ENCODE measurements at regions not wholly inside any gene's neighbourhood (a gene's known extent, or its start where the extent isn't known, plus 50 kb on each side); places are given as distances from the start of the nearest gene placed in this dataset.

- DNase-seq (ENCODE audit: low read depth, low spot score) = no peak
- no peak overlapping the region for H3K27ac ChIP-seq (ENCODE audit: low read depth, low read length)
- CTCF ChIA-PET = interaction anchor here (1.2 to 1.4 kb wide), 3 partner anchors 35 to 601 kb away, joined by 3 to 4 read pairs (median 3); no protein-coding TSS in a partner anchor
- H3K27me3 ChIP-seq (ENCODE audit: control insufficient read depth, insufficient read depth, low read length) = no peaks in the 10 kb centered on the region
- TF ChIP-seq CTCF (IDR thresholded peaks at IDR 0.05; ENCODE audit: low read depth, low read length) = no peak
- POLR2A ChIA-PET = no interaction called here
- H3K4me3 ChIP-seq (ENCODE audit: low read depth, low read length) = no peak overlapping the region
- H3K9me3 ChIP-seq (ENCODE audit: control insufficient read depth, insufficient read depth, low read length) = no peaks in the 10 kb centered on the region; the same call in 1 of the 2 replicates
Observed at GRCh38 chr4:140257461-140258305, 103.7 kb upstream of the MAML3 start.

- ChIA-PET CTCF (interaction anchor here (1.2 to 1.4 kb wide), 3 partner anchors 35 to 600 kb away, joined by 3 to 4 read pairs (median 3); no protein-coding TSS in a partner anchor), POLR2A (no interaction called here)
- no peaks in the 10 kb centered on the region; the same call in 1 of the 2 replicates for H3K9me3 ChIP-seq (ENCODE audit: control insufficient read depth, insufficient read depth, low read length)
- H3K27me3 ChIP-seq (ENCODE audit: control insufficient read depth, insufficient read depth, low read length) = no peaks in the 10 kb centered on the region
- peak overlapping the region; percentile 33 for H3K27ac ChIP-seq (ENCODE audit: low read depth, low read length)
- H3K4me3 ChIP-seq (ENCODE audit: low read depth, low read length) = no peak overlapping the region
- TF ChIP-seq CTCF (IDR thresholded peaks at IDR 0.05; ENCODE audit: low read depth, low read length) = no peak
- DNase-seq (ENCODE audit: low read depth, low spot score) = no peak
Observed at GRCh38 chr4:140256941-140257340, 103.0 kb upstream of the MAML3 start.

- Histone ChIP-seq H3K4me3 (ENCODE audit: low read depth, low read length) (no peak overlapping the region), H3K27ac (ENCODE audit: low read depth, low read length) (no peak overlapping the region), H3K9me3 (ENCODE audit: control insufficient read depth, insufficient read depth, low read length) (no peaks in the 10 kb centered on the region; the same call in 1 of the 2 replicates), H3K27me3 (ENCODE audit: control insufficient read depth, insufficient read depth, low read length) (no peaks in the 10 kb centered on the region)
- TF ChIP-seq CTCF (IDR thresholded peaks at IDR 0.05; ENCODE audit: low read depth, low read length) = no peak
- no peak for DNase-seq (ENCODE audit: low read depth, low spot score)
- POLR2A ChIA-PET = no interaction called here
- CTCF ChIA-PET = no interaction called here
Observed at GRCh38 chr4:140256335-140256734, 102.4 kb upstream of the MAML3 start.

GRCh38 chr4:140255927-140256326 is 101.9 kb upstream of the MAML3 start:
- POLR2A ChIA-PET = no interaction called here
- no peak for DNase-seq (ENCODE audit: low read depth, low spot score)
- TF ChIP-seq CTCF (IDR thresholded peaks at IDR 0.05; ENCODE audit: low read depth, low read length) = no peak
- H3K9me3 ChIP-seq (ENCODE audit: control insufficient read depth, insufficient read depth, low read length) = no peaks in the 10 kb centered on the region; the same call in 1 of the 2 replicates
- no peaks in the 10 kb centered on the region for H3K27me3 ChIP-seq (ENCODE audit: control insufficient read depth, insufficient read depth, low read length)
- no peak overlapping the region for H3K27ac ChIP-seq (ENCODE audit: low read depth, low read length)
- CTCF ChIA-PET = interaction anchor here (0.6 to 2.7 kb wide), 5 partner anchors 63 to 515 kb away, joined by 3 to 15 read pairs (median 8); no protein-coding TSS in a partner anchor
- no peak overlapping the region for H3K4me3 ChIP-seq (ENCODE audit: low read depth, low read length)

- no peaks in the 10 kb centered on the region; the same call in 1 of the 2 replicates for H3K9me3 ChIP-seq (ENCODE audit: control insufficient read depth, insufficient read depth, low read length)
- no peak overlapping the region for H3K27ac ChIP-seq (ENCODE audit: low read depth, low read length)
- ChIA-PET POLR2A (no interaction called here), CTCF (interaction anchor here (0.6 to 4.1 kb wide), 12 partner anchors 18 to 515 kb away, joined by 3 to 24 read pairs (median 5); no protein-coding TSS in a partner anchor)
- DNase-seq (ENCODE audit: low read depth, low spot score) = no peak
- H3K4me3 ChIP-seq (ENCODE audit: low read depth, low read length) = no peak overlapping the region
- no peak for TF ChIP-seq CTCF (IDR thresholded peaks at IDR 0.05; ENCODE audit: low read depth, low read length)
- H3K27me3 ChIP-seq (ENCODE audit: control insufficient read depth, insufficient read depth, low read length) = no peaks in the 10 kb centered on the region
Observed at GRCh38 chr4:140255467-140255866, 101.5 kb upstream of the MAML3 start.
